ENCODE measurements at regions not wholly inside any gene's neighbourhood (a gene's known extent, or its start where the extent isn't known, plus 50 kb on each side); places are given as distances from the start of the nearest gene placed in this dataset.

GRCh38 chr16:35173295-35173694, 1713.9 kb downstream of the TP53TG3F start (continued):
- TF ChIP-seq ZNF629 (tag by site-specific recombination; IDR thresholded peaks at IDR 0.05) (no peak), GLI4 (tag by site-specific recombination; IDR thresholded peaks at IDR 0.05) (no peak), ZNF132 (tag by site-specific recombination; IDR thresholded peaks at IDR 0.05; ENCODE audit: borderline replicate concordance) (no peak), ZNF560 (tag by site-specific recombination; IDR thresholded peaks at IDR 0.05; ENCODE audit: borderline replicate concordance) (no peak)

- no peak overlapping the region for H3K4me3 ChIP-seq (ENCODE audit: low read depth, low read length)
- TF ChIP-seq RBAK (tag by site-specific recombination; IDR thresholded peaks at IDR 0.05) = no peak
- no peak for TF ChIP-seq ZBTB10 (tag by site-specific recombination; IDR thresholded peaks at IDR 0.05)
- no peak for TF ChIP-seq ZBTB8A (tag by site-specific recombination; IDR thresholded peaks at IDR 0.05)
- no peak for TF ChIP-seq ZNF18 (tag by site-specific recombination; IDR thresholded peaks at IDR 0.05)
- no peak for TF ChIP-seq GLI2 (tag by site-specific recombination; IDR thresholded peaks at IDR 0.05; ENCODE audit: borderline replicate concordance, low read depth)
- no peak for TF ChIP-seq SP3 (tag by site-specific recombination; IDR thresholded peaks at IDR 0.05)
- TF ChIP-seq ZEB2 (tag by site-specific recombination; IDR thresholded peaks at IDR 0.05) = no peak
- TF ChIP-seq ZNF221 (tag by site-specific recombination; IDR thresholded peaks at IDR 0.05; ENCODE audit: borderline replicate concordance) = no peak
- TF ChIP-seq TRIM28 (IDR thresholded peaks at IDR 0.05; ENCODE audit: borderline replicate concordance, low read length) = no peak
- no peak for TF ChIP-seq PRDM4 (tag by site-specific recombination; IDR thresholded peaks at IDR 0.05)
- TF ChIP-seq ZNF223 (tag by site-specific recombination; IDR thresholded peaks at IDR 0.05) = no peak
- no peak for TF ChIP-seq ZNF26 (tag by site-specific recombination; IDR thresholded peaks at IDR 0.05)
- no peak for TF ChIP-seq ZNF132 (tag by site-specific recombination; IDR thresholded peaks at IDR 0.05; ENCODE audit: borderline replicate concordance)
- no peak for TF ChIP-seq ZNF514 (tag by site-specific recombination; IDR thresholded peaks at IDR 0.05)
- no peak for TF ChIP-seq ZNF658 (tag by site-specific recombination; IDR thresholded peaks at IDR 0.05)
- ChIA-PET POLR2A (no interaction called here), CTCF (no interaction called here)
- H3K36me3 ChIP-seq (ENCODE audit: control insufficient read depth in 2 of 2, insufficient read depth in 1 of 2, low read length in 2 of 2) = no peaks in the 10 kb centered on the region
- no peaks in the 10 kb centered on the region for H3K9me3 ChIP-seq (ENCODE audit: control insufficient read depth, insufficient read depth, low read depth, low read length)
- no peak overlapping the region for H3K27ac ChIP-seq (ENCODE audit: extremely low read depth, low read depth, low read length)
- H3K4me1 ChIP-seq (ENCODE audit: control insufficient read depth, insufficient read depth, low read length) = no peaks in the 10 kb centered on the region
Measured at GRCh38 chr16:35174016-35174415, 1714.6 kb downstream of the TP53TG3F start.
